ENCODE measurements at regions not wholly inside any gene's neighbourhood (a gene's known extent, or its start where the extent isn't known, plus 50 kb on each side); places are given as distances from the start of the nearest gene placed in this dataset.

DNA sequence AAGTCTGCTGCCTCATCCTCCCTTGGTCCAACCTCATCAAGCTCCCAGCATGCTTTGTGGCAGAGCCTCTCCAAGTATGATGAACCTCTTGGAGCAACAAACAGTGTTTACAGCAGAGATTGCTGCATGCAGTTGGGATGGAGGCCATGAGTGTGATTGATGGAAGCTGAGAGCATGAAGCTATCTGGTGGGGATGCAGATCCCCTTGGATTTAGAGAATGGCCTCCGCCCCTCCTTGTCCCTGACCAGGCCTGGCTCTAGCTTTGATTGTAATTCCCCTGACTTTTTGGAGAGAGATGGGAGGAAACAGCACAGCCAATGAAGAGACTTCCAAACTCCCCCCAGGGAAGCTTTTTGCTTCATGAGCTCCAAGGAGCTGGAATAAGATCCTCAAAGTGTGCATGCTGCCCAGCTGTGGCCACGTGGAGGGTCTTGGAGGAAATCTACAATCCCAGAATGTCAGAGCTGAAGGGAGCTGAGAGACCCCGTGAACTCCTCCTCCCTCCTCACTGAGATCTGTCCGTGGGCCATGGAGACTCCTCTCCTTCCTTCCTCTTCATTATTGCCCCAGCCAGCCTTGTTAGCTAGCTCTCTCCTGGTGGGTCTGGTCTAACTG is 165.3 kb upstream of the USP24 start:
- no peak overlapping the region for H3K4me3 ChIP-seq (ENCODE audit: low read depth, low read length)
- peak; percentile 26 for DNase-seq (ENCODE audit: low read depth)
- TF ChIP-seq, protein P1, sequence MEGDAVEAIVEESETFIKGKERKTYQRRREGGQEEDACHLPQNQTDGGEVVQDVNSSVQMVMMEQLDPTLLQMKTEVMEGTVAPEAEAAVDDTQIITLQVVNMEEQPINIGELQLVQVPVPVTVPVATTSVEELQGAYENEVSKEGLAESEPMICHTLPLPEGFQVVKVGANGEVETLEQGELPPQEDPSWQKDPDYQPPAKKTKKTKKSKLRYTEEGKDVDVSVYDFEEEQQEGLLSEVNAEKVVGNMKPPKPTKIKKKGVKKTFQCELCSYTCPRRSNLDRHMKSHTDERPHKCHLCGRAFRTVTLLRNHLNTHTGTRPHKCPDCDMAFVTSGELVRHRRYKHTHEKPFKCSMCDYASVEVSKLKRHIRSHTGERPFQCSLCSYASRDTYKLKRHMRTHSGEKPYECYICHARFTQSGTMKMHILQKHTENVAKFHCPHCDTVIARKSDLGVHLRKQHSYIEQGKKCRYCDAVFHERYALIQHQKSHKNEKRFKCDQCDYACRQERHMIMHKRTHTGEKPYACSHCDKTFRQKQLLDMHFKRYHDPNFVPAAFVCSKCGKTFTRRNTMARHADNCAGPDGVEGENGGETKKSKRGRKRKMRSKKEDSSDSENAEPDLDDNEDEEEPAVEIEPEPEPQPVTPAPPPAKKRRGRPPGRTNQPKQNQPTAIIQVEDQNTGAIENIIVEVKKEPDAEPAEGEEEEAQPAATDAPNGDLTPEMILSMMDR (IDR thresholded peaks at IDR 0.05; ENCODE audit: insufficient read depth, low read length) = no peak

DNA sequence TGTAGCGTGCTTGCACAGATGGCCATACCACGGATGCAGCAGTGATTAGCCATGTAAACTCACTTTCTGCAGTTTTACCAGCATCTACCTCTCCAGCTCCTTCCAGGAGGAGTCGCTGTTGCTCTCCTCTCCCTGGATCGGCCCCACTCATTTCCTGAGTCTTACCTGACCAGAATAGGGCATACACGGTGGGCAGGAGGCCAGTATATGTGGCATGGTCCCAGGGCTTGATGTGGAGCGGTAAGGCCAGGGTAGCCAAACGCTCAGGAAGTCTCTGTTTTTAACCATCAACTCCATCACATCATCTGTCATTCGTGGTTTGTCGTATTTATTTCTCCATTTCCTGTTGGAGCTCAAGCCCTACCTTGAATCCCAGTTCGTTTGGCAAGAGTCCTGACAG is 163.4 kb upstream of the USP24 start:
- TF ChIP-seq, protein P1 (IDR thresholded peaks at IDR 0.05; ENCODE audit: insufficient read depth, low read length) = peak; percentile 55
- DNase-seq (ENCODE audit: low read depth) = peak; percentile 47
- H3K4me3 ChIP-seq (ENCODE audit: low read depth, low read length) = no peak overlapping the region

GRCh38 chr1:55376897-55377296 is 161.7 kb upstream of the USP24 start:
- no peak overlapping the region for H3K4me3 ChIP-seq (ENCODE audit: low read depth, low read length)
- TF ChIP-seq, protein P1 (IDR thresholded peaks at IDR 0.05; ENCODE audit: insufficient read depth, low read length) = no peak
- DNase-seq (ENCODE audit: low read depth) = no peak

DNA sequence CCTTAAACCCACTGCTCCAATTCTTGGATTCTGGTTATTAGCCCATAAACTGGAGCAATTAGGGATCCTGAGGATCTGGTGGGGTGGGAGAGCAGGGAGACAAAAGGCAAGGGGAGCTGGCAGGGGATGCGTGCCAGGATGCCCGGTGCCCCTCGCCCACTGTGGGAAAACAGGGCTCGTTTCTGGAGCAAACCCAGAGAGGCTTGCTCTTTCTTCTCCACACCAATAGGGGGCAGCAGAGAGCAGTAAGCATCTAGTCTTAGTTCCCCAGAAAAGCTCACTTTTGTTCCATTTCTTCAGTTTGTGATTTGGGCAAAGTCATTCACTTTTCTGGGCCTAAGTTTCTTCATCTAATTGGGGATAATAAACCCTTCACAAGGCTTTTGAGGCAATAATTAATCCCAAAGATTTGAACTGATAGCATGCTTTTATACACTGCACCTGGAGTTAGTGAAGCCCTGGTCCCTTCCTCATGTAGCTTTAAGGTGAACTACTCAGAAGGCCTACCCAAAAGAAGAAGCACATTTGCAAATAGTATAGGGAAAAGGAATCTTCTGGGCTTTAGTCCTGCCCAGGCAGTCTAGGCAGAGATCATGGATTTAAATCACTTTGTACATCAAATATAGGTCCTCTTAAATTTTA is 160.6 kb upstream of the USP24 start:
- DNase-seq (ENCODE audit: low read depth) = peak; percentile 79
- TF ChIP-seq, protein P1 (IDR thresholded peaks at IDR 0.05; ENCODE audit: insufficient read depth, low read length) = peak; percentile 94
- no peak overlapping the region for H3K4me3 ChIP-seq (ENCODE audit: low read depth, low read length)

- no peak for DNase-seq (ENCODE audit: low read depth)
- TF ChIP-seq, protein P1 (IDR thresholded peaks at IDR 0.05; ENCODE audit: insufficient read depth, low read length) = no peak
- no peak overlapping the region for H3K4me3 ChIP-seq (ENCODE audit: low read depth, low read length)
Observed at GRCh38 chr1:55374801-55375616, 159.8 kb upstream of the USP24 start.

DNA sequence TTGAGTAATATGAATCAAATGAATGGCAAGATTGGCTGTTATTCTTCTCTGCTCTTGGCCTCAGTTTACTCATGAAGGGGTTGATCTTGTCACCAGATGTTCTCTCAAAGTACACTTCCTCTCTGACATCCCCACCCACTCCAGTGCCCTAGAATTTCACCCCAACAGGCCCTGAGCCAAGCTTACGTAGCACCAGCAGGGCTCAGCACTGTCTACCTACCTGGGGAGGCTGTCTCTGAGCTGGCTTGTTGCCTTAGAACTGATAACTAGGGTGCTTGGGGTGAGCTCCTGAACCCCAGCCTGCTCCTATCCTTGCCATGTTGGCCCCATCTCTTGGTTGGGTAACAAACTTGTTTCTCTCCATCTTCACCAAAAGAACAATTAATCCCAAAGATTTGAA is 159.1 kb upstream of the USP24 start:
- TF ChIP-seq, protein P1 (IDR thresholded peaks at IDR 0.05; ENCODE audit: insufficient read depth, low read length) = no peak
- no peak for DNase-seq (ENCODE audit: low read depth)
- H3K4me3 ChIP-seq (ENCODE audit: low read depth, low read length) = no peak overlapping the region
